GM23248 (cell line): ENCODE measurements at regions not wholly inside any gene's neighbourhood (a gene's known extent, or its start where the extent isn't known, plus 50 kb on each side); places are given as distances from the start of the nearest gene placed in this dataset.

Source experiments
- EZH2 ChIP-seq: fragments of 200-600 bp; sonication (generic); IDR thresholded peaks from 2 replicates; pipeline ENCODE4 v1.6.1; 2018; ENCODE audit warnings: antibody characterized with exemption, mild to moderate bottlenecking; ENCODE audit not compliant: insufficient read depth, poor library complexity, severe bottlenecking
- EZH2phosphoT487 ChIP-seq: fragments of 200-600 bp; sonication (generic); IDR thresholded peaks from 2 replicates; pipeline ENCODE4 v1.6.1; 2018; ENCODE audit warnings: antibody characterized with exemption, moderate library complexity, mild to moderate bottlenecking, low read depth; ENCODE audit not compliant: insufficient read depth

GRCh38 chr9:7533376-7534090 lies 266.0 kb downstream of the DMAC1 start:
- no peak for TF ChIP-seq EZH2
- no peak for TF ChIP-seq EZH2phosphoT487
